ENCODE measurements at regions not wholly inside any gene's neighbourhood (a gene's known extent, or its start where the extent isn't known, plus 50 kb on each side); places are given as distances from the start of the nearest gene placed in this dataset.

GRCh38 chr2:88860421-88861075 lies 169.1 kb downstream of the RPIA start:
- ChIA-PET POLR2A (no interaction called here), CTCF (interaction anchor here (1.0 to 7.8 kb wide), 5 partner anchors 13 to 59 kb away, joined by 3 to 50 read pairs (median 6); no protein-coding TSS in a partner anchor)
- H3K27me3 ChIP-seq (ENCODE audit: control insufficient read depth, insufficient read depth, low read length): no peaks in the 10 kb centered on the region
- H3K9me3 ChIP-seq (ENCODE audit: control insufficient read depth, insufficient read depth, low read length): no peaks in the 10 kb centered on the region; the same call in 1 of the 2 replicates
- TF ChIP-seq CTCF (IDR thresholded peaks at IDR 0.05; ENCODE audit: low read depth, low read length): no peak
- H3K4me3 ChIP-seq (ENCODE audit: low read depth, low read length): no peak overlapping the region
- DNase-seq (ENCODE audit: low read depth, low spot score): no peak
- H3K27ac ChIP-seq (ENCODE audit: low read depth, low read length): no peak overlapping the region

DNA sequence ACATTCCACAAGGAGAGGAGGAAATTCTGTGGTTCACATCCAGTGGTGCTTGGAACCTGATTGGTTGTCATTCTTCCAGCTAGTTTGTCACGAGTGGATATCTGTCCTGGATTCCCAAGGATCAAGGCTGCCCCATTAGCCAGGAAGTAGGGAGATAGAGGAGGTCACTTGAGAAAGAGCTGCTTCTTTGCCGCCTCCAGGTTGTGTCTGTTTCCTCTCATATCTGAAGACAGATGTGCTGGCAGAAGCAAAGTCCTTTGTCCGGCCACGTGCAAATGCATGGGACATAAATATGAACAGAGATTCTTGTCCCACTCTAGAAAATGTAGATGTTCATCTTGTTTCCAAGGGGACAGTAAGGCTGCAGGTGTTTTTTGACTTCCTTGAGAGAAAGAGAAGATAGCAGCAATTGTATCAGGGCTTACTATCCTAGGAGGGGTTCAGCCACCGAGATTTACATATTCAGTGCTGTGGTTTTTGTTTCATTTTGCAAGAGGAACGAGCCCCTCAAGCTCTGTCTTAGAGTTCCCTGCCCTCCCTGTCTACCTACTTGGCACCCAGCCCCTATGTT lies 174.4 kb downstream of the RPIA start:
- ChIA-PET CTCF (interaction anchor here (1.0 to 3.6 kb wide), 3 partner anchors 8 to 14 kb away, joined by 3 to 12 read pairs (median 4); no protein-coding TSS in a partner anchor), POLR2A (no interaction called here)
- Histone ChIP-seq H3K9me3 (ENCODE audit: control insufficient read depth, insufficient read depth, low read length) (no peaks in the 10 kb centered on the region), H3K27me3 (ENCODE audit: control insufficient read depth, insufficient read depth, low read length) (no peaks in the 10 kb centered on the region), H3K4me3 (ENCODE audit: low read depth, low read length) (no peak overlapping the region), H3K27ac (ENCODE audit: low read depth, low read length) (no peak overlapping the region)
- no peak for TF ChIP-seq CTCF (IDR thresholded peaks at IDR 0.05; ENCODE audit: low read depth, low read length)
- DNase-seq (ENCODE audit: low read depth, low spot score): no peak

DNA sequence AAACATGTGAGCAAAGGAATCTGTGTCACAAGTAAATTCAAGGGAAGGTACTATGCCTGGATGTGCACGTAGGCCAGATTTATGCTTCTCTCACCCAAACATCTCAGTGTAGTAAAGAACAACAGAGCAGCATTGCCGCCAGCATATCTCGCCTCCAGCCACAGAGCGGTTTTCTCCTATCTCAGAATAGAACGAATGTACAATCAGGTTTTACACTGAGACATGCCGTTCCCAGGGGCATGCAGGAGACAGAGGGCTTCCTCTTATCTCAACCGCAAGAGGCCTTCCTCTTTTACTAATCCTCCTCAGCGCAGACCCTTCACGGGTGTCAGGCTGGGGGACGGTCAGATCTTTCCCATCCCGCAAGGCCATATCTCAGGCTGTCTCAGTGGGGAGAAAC lies 175.3 kb downstream of the RPIA start:
- DNase-seq (ENCODE audit: low read depth, low spot score): no peak
- CTCF ChIA-PET: no interaction called here
- no peaks in the 10 kb centered on the region for H3K27me3 ChIP-seq (ENCODE audit: control insufficient read depth, insufficient read depth, low read length)
- TF ChIP-seq CTCF (IDR thresholded peaks at IDR 0.05; ENCODE audit: low read depth, low read length): no peak
- no peak overlapping the region for H3K27ac ChIP-seq (ENCODE audit: low read depth, low read length)
- H3K9me3 ChIP-seq (ENCODE audit: control insufficient read depth, insufficient read depth, low read length): no peaks in the 10 kb centered on the region
- POLR2A ChIA-PET: no interaction called here
- no peak overlapping the region for H3K4me3 ChIP-seq (ENCODE audit: low read depth, low read length)

DNA sequence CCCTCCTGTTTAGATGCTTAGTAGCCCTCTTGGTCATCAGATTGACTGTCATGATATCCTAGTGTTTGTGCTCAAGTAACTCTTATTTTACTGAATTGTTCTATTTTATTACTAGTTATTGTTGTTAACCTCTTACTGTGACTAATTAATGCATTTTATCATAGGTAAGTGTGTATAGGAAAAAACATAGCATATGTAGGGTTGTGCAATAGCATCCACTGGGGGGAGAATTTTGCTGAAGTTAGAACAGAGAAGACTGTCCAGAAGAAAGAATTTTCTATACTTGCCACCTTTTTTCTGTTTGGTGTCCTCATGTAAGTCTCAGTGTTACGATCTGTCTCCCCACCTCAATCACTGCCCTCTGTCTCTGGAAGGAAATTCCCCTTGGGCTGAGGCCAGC lies 177.4 kb downstream of the RPIA start:
- ChIA-PET POLR2A (no interaction called here), CTCF (no interaction called here)
- DNase-seq (ENCODE audit: low read depth, low spot score): no peak
- H3K9me3 ChIP-seq (ENCODE audit: control insufficient read depth, insufficient read depth, low read length): no peaks in the 10 kb centered on the region
- H3K27me3 ChIP-seq (ENCODE audit: control insufficient read depth, insufficient read depth, low read length): no peaks in the 10 kb centered on the region
- H3K4me3 ChIP-seq (ENCODE audit: low read depth, low read length): no peak overlapping the region
- H3K27ac ChIP-seq (ENCODE audit: low read depth, low read length): no peak overlapping the region
- TF ChIP-seq CTCF (IDR thresholded peaks at IDR 0.05; ENCODE audit: low read depth, low read length): no peak

DNA sequence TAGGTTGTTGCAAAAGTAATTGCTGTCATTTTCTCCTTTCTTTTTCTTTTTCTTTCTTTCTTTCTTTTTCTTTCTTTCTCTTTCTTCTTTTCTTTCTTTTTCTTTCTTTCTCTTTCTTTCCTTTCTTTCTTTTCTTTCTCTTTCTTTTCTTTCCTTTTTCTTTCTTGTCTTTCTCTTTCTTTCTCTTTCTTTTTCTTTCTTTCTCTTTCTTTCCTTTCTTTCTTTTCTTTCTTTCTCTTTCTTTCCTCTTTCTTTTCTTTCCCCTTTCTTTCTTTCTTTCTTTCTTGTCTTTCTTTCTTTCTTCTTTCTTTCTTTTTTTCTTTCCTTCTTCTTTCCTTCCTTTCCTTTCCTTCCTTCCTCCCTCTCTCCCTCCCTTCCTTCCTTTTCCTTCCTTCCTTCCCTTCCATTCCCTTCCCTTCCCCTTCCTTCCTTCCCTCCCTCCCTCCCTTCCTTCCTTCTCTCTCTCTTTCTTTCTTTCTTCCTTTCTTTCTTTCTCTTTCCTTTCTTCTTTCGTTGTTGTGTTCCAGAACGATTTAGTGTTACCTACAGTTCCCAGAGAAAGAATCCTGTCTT lies 178.9 kb downstream of the RPIA start:
- no peak for TF ChIP-seq CTCF (IDR thresholded peaks at IDR 0.05; ENCODE audit: low read depth, low read length)
- no peak overlapping the region for H3K27ac ChIP-seq (ENCODE audit: low read depth, low read length)
- CTCF ChIA-PET: interaction anchor here (0.7 to 1.8 kb wide), 3 partner anchors 10 to 49 kb away, joined by 3 to 15 read pairs (median 3); no protein-coding TSS in a partner anchor
- H3K4me3 ChIP-seq (ENCODE audit: low read depth, low read length): no peak overlapping the region
- no peaks in the 10 kb centered on the region for H3K27me3 ChIP-seq (ENCODE audit: control insufficient read depth, insufficient read depth, low read length)
- POLR2A ChIA-PET: no interaction called here
- no peaks in the 10 kb centered on the region for H3K9me3 ChIP-seq (ENCODE audit: control insufficient read depth, insufficient read depth, low read length)
- DNase-seq (ENCODE audit: low read depth, low spot score): no peak

Data from AG04450 (cell line).